NT2/D1 (cell line): ENCODE measurements at regions not wholly inside any gene's neighbourhood (a gene's known extent, or its start where the extent isn't known, plus 50 kb on each side); places are given as distances from the start of the nearest gene placed in this dataset.
"Not testable (repeated sequence)": the region's sequence is repeated elsewhere in the genome, so short reads cannot be mapped to it uniquely, and the experiment has no call there.

Experiments used
- SUZ12 ChIP-seq: IDR thresholded peaks from 2 replicates; pipeline ENCODE4 v1.6.1; 2011; ENCODE audit not compliant: insufficient read length, insufficient read depth; ENCODE audit errors: extremely low read depth
- YY1 ChIP-seq: IDR thresholded peaks from 2 replicates; pipeline ENCODE4 v1.6.1; 2011; ENCODE audit not compliant: insufficient read length, insufficient read depth
- ZNF274 ChIP-seq: IDR thresholded peaks from 2 replicates; pipeline ENCODE4 v1.6.1; 2011; ENCODE audit warnings: mild to moderate bottlenecking, low read depth, low read length

DNA sequence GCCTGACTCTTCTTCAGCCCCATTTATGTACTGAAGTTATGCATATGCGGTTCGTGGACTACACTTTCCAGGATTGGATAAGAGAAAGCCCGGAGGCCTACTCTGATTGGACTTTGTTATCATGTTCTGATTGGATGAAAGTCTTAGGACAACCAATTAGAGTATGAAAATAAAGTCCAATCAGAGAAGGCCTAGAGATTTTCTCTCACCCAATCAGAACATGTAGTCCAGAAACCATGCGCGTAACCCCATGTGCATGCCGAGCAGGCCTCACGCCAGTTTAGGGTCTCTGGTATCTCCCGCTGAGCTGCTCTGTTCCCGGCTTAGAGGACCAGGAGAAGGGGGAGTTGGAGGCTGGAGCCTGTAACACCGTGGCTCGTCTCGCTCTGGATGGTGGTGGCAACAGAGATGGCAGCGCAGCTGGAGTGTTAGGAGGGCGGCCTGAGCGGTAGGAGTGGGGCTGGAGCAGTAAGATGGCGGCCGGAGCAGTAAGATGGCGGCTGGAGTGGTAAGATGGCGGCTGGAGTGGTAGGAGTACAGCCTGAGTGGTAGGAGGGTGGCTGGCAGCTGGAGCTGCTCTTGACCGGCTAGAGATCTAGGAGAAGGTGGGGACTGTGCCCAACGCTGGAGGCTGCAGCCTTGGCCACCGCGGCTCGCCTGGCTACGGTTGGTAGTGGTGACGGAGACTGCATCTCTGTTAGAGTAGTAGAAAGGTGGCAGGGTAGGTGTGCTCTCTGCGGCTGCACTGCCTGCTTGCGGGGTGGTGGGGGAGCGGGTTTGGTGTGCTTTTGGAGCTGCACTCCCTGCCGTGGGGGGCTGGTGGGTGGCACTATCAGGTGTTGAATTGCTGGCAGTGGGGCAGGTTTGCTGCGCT, 107.9 kb upstream of the TPTE start:
- TF ChIP-seq YY1, SUZ12, ZNF274: not testable (repeated sequence)
